K562 (cell line): ENCODE measurements at regions not wholly inside any gene's neighbourhood (a gene's known extent, or its start where the extent isn't known, plus 50 kb on each side); places are given as distances from the start of the nearest gene placed in this dataset.

Source experiments
- ATAC-seq: fragments of 200-7000 bp; cut with Tn5 transposase; 3 replicates; pipeline ENCODE4 v1.9.1; 2020; ENCODE audit warnings: moderate library complexity
- BruUV-seq: library from RNA; stranded (reverse); fragments of 400-500 nt; replicated peaks from 2 replicates; lab custom pipeline; 2021; lab: Mats Ljungman, UMichigan
- CTCF ChIA-PET: fragments of 300-600 bp; formaldehyde crosslinking; extraction: SDS; loops from one replicate; lab custom pipeline; 2021; ENCODE audit warnings: low intra/inter-chr PET ratio; lab: Yijun Ruan, JAX
- POLR2A ChIA-PET: fragments of 300-600, 350-650 bp; sonication (Branson Sonifier 250); formaldehyde crosslinking; extraction: SDS; loops from one replicate; lab custom pipeline; 2021; ENCODE audit warnings: antibody characterized with exemption, inconsistent platforms; lab: Yijun Ruan, JAX
- DNase-seq, 4 experiments: peaks; one replicate each; pipeline versions ENCODE4 v3.0.0 to v3.0.0-alpha.2; 2011 to 2018; ENCODE audit warnings: low spot score in 3 of 4, mixed read lengths in 3 of 4; ENCODE audit errors: extremely low read depth in 1 of 4
- FAIRE-seq: peaks from 2 replicates; lab custom pipeline; 2011; peaks lifted over from hg19 to GRCh38; lab: Jason Lieb, UNC
- H2AFZ ChIP-seq: 2 replicates; pipeline ENCODE4 v1.6.0; 2011; ENCODE audit warnings: low read depth, low read length, control low read depth, inconsistent platforms
- H3K27ac ChIP-seq: fragments of 200-600 bp; 3 replicates; pipeline ENCODE4 v1.8.0; 2011; ENCODE audit warnings: low read depth, mild to moderate bottlenecking, control low read depth, inconsistent platforms, low read length, moderate library complexity, mixed read lengths; ENCODE audit errors: extremely low read depth
- H3K27me3 ChIP-seq, 2 experiments: fragments of 300-600 bp in 1 of 2; 2 replicates in 1 of 2; 3 replicates in 1 of 2; pipeline versions ENCODE4 v1.6.0 to v1.8.0; 2011; ENCODE audit warnings: inconsistent platforms in 2 of 2, low read length in 2 of 2, mild to moderate bottlenecking in 1 of 2, mixed read lengths in 1 of 2, moderate library complexity in 1 of 2; ENCODE audit not compliant: control insufficient read depth in 2 of 2, insufficient read depth in 2 of 2
- H3K36me3 ChIP-seq: fragments of 300-600 bp; 3 replicates; pipeline ENCODE4 v1.8.0; 2011; ENCODE audit warnings: mild to moderate bottlenecking, low read length, inconsistent platforms; ENCODE audit not compliant: control insufficient read depth, insufficient read depth
- H3K4me1 ChIP-seq, 2 experiments: fragments of 200-600 bp in 1 of 2; replicated peaks in 1 of 2; 2 replicates in 1 of 2; 3 replicates in 1 of 2; pipeline versions ENCODE4 v1.5.1 to v1.8.0; 2011; ENCODE audit warnings: inconsistent platforms in 2 of 2, low read length in 2 of 2, mild to moderate bottlenecking in 1 of 2, mixed read lengths in 1 of 2, moderate library complexity in 1 of 2; ENCODE audit not compliant: control insufficient read depth in 2 of 2, insufficient read depth in 2 of 2
- H3K4me2 ChIP-seq: 2 replicates; pipeline ENCODE4 v1.6.1; 2011; ENCODE audit warnings: low read length, control low read depth, inconsistent platforms, mixed read lengths; ENCODE audit not compliant: insufficient read depth
- H3K4me3 ChIP-seq: fragments of 200-600 bp; sonication (generic), shearing (Covaris generic); 2 replicates; pipeline ENCODE4 v1.5.1; 2016; ENCODE audit warnings: control low read depth, inconsistent platforms
- H3K79me2 ChIP-seq: fragments of 200-600 bp; 3 replicates; pipeline ENCODE4 v1.8.0; 2011; ENCODE audit warnings: low read length, inconsistent platforms; ENCODE audit not compliant: control insufficient read depth, insufficient read depth
- H3K9ac ChIP-seq, 2 experiments: 2 replicates each; pipeline versions ENCODE4 v1.6.0 to v1.6.1; 2011; ENCODE audit warnings: low read depth in 2 of 2, low read length in 2 of 2, control low read depth in 1 of 2, inconsistent platforms in 1 of 2, mild to moderate bottlenecking in 1 of 2, mixed read lengths in 1 of 2; ENCODE audit not compliant: insufficient read depth in 1 of 2
- H3K9me1 ChIP-seq: one replicate; pipeline ENCODE4 v1.6.0; 2011; ENCODE audit warnings: inconsistent platforms, mild to moderate bottlenecking, low read length, moderate library complexity; ENCODE audit not compliant: control insufficient read depth, insufficient read depth
- H3K9me3 ChIP-seq: replicated peaks from 2 replicates; pipeline ENCODE4 v1.5.1; 2011; ENCODE audit warnings: low read depth, low read length, inconsistent platforms; ENCODE audit not compliant: control insufficient read depth, insufficient read depth
- H4K20me1 ChIP-seq: replicated peaks from 2 replicates; pipeline ENCODE4 v1.6.1; 2011; ENCODE audit warnings: low read length, inconsistent platforms, mixed read lengths; ENCODE audit not compliant: control insufficient read depth, insufficient read depth
- DIDO1 ChIP-seq: fragments of 450-650 bp; IDR thresholded peaks from 2 replicates; pipeline ENCODE4 v1.6.1; 2016; ENCODE audit warnings: low read depth, missing biosample characterization, missing genetic modification characterization
- SPI1 ChIP-seq: IDR thresholded peaks from 2 replicates; pipeline ENCODE4 v1.6.1; 2011; ENCODE audit warnings: low read depth, low read length, control low read depth, borderline replicate concordance
- ZBTB7A ChIP-seq: IDR thresholded peaks from 2 replicates; pipeline ENCODE4 v1.6.1; 2011; ENCODE audit warnings: low read depth, mild to moderate bottlenecking, low read length, moderate library complexity, borderline replicate concordance; ENCODE audit not compliant: control insufficient read depth
- WGBS: fragments of 100-300 bp; shearing (Covaris generic); methylation state at CpG from one replicate; pipeline ENCODE4 v1.1.6; 2016; ENCODE audit warnings: low coverage, mixed read lengths; ENCODE audit not compliant: insufficient coverage; ENCODE audit errors: missing lambda C conversion rate; 5-methylcytosine and 5-hydroxymethylcytosine counted together
- in situ Hi-C: fragments of 300-500 bp; cut with MboI; formaldehyde crosslinking; loops from 4 replicates; pipeline ENCODE4 v1.15.0; 2018; ENCODE audit warnings: inconsistent platforms, mixed read lengths
- intact Hi-C: fragments of 100-400 bp; cut with micrococcal nuclease; formaldehyde crosslinking; loops from 2 replicates; pipeline ENCODE4 v1.14.2; 2022

DNA sequence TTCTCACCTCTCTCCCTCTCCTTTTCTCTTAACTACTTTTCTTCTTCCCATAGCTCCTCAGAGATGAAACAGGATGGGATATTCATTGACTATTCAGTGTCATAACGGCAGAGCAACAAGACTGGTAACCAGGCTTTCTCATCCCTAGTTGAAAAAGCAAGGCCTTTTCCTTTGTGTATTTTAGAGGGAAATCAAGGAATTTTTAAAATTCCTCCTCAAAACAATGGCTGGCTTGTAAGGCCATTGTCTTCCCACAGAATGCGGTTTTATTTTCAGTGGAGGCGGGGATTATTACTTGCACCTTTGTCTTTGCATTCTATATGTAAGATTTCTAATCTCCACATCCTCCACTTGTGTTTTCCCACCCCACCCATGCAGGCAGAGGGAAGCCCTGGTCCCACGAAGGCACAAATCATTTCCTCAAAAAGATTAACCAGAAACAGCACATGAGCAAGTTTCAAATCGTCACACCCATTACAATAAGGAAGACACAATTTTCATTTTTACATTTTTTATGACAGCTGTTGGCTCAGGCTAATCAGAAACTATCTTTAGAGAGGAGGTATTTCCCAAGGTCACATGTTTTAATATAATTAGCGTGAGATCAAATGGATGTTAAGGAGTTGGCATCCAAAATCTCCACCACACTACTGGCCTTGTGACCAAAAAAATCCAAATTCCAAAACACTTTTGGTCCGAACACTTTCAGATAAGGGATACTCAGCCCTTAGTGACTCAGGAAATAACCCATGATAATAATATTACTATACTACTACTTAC lies 53.0 kb upstream of the KDR start:
- DNase-seq: no peak
- no peaks in the 10 kb centered on the region for H3K9me3 ChIP-seq
- H3K27ac ChIP-seq: no peak overlapping the region
- POLR2A ChIA-PET: no interaction called here
- H3K9me1 ChIP-seq: no peaks in the 10 kb centered on the region
- no peak overlapping the region for H3K4me2 ChIP-seq
- TF ChIP-seq ZBTB7A (no peak), SPI1 (no peak), DIDO1 (tag) (no peak)
- no peak overlapping the region for H2AFZ ChIP-seq
- CTCF ChIA-PET: interaction anchor here (0.6 kb wide), 1 partner anchor 118 kb away, joined by 3 read pairs; no protein-coding TSS in a partner anchor
- no TSS peak for BruUV-seq
- 10% methylated on average over 7 of the region's 7 CpGs for WGBS
- intact Hi-C loops: no loop called here
- no peak overlapping the region for H3K9ac ChIP-seq
- no peaks in the 10 kb centered on the region for H3K79me2 ChIP-seq
- H3K36me3 ChIP-seq: no peaks in the 10 kb centered on the region
- H3K27me3 ChIP-seq: no peaks in the 10 kb centered on the region; a peak in 1 of 5 replicates
- no peaks in the 10 kb centered on the region for H4K20me1 ChIP-seq
- no peaks in the 10 kb centered on the region for H3K4me1 ChIP-seq
- FAIRE-seq: no peak
- in situ Hi-C loops: no loop called here
- no peak overlapping the region for H3K4me3 ChIP-seq
- no peak for ATAC-seq
